ENCODE measurements at regions not wholly inside any gene's neighbourhood (a gene's known extent, or its start where the extent isn't known, plus 50 kb on each side); places are given as distances from the start of the nearest gene placed in this dataset.

- Histone ChIP-seq H3K9me3 (ENCODE audit: control extremely low read depth in 1 of 5, control insufficient read depth in 4 of 5, insufficient read depth in 2 of 5, low read depth in 1 of 5, low read length in 4 of 5) (no peaks in the 10 kb centered on the region), H3K4me1 (ENCODE audit: control extremely low read depth in 1 of 4, control insufficient read depth in 4 of 4, insufficient read depth in 4 of 4, low read length in 3 of 4) (no peaks in the 10 kb centered on the region), H3K36me3 (ENCODE audit: control insufficient read depth in 4 of 4, insufficient read depth in 4 of 4, low read length in 3 of 4) (no peaks in the 10 kb centered on the region), H3K4me3 (ENCODE audit: control insufficient read depth in 1 of 7, extremely low read depth in 1 of 7, insufficient read depth in 4 of 7, low read depth in 2 of 7, low read length in 6 of 7) (no peak overlapping the region), H3K27ac (ENCODE audit: insufficient read depth in 1 of 2, low read depth in 1 of 2, low read length in 2 of 2, poor library complexity in 1 of 2, severe bottlenecking in 2 of 2) (no peak overlapping the region), H3K27me3 (replicated peaks in 2 of 5; ENCODE audit: control insufficient read depth in 4 of 5, insufficient read depth in 5 of 5, low read length in 4 of 5) (no peaks in the 10 kb centered on the region)
- ChIA-PET CTCF (no interaction called here), POLR2A (no interaction called here)
- DNase-seq = no peak
- 100% methylated on average over 3 of the region's 5 CpGs for WGBS (ENCODE audit: insufficient coverage)
Measured at GRCh38 chr7:52897713-52898112, 137.7 kb upstream of the POM121L12 start.

GRCh38 chr7:52897288-52897687 lies 138.1 kb upstream of the POM121L12 start:
- H3K9me3 ChIP-seq (ENCODE audit: control extremely low read depth in 1 of 5, control insufficient read depth in 4 of 5, insufficient read depth in 2 of 5, low read depth in 1 of 5, low read length in 4 of 5) = no peaks in the 10 kb centered on the region
- DNase-seq = no peak
- POLR2A ChIA-PET = no interaction called here
- H3K27me3 ChIP-seq (replicated peaks in 2 of 5; ENCODE audit: control insufficient read depth in 4 of 5, insufficient read depth in 5 of 5, low read length in 4 of 5) = no peaks in the 10 kb centered on the region
- no CpG with 5 or more reads among the region's 5 CpGs for WGBS (ENCODE audit: insufficient coverage)
- no peaks in the 10 kb centered on the region for H3K36me3 ChIP-seq (ENCODE audit: control insufficient read depth in 4 of 4, insufficient read depth in 4 of 4, low read length in 3 of 4)
- H3K4me1 ChIP-seq (ENCODE audit: control extremely low read depth in 1 of 4, control insufficient read depth in 4 of 4, insufficient read depth in 4 of 4, low read length in 3 of 4) = no peaks in the 10 kb centered on the region
- no peak overlapping the region for H3K4me3 ChIP-seq (ENCODE audit: control insufficient read depth in 1 of 7, extremely low read depth in 1 of 7, insufficient read depth in 4 of 7, low read depth in 2 of 7, low read length in 6 of 7)
- CTCF ChIA-PET = no interaction called here
- no peak overlapping the region for H3K27ac ChIP-seq (ENCODE audit: insufficient read depth in 1 of 2, low read depth in 1 of 2, low read length in 2 of 2, poor library complexity in 1 of 2, severe bottlenecking in 2 of 2)

- no peaks in the 10 kb centered on the region for H3K9me3 ChIP-seq (ENCODE audit: control extremely low read depth in 1 of 5, control insufficient read depth in 4 of 5, insufficient read depth in 2 of 5, low read depth in 1 of 5, low read length in 4 of 5)
- no peak overlapping the region for H3K27ac ChIP-seq (ENCODE audit: insufficient read depth in 1 of 2, low read depth in 1 of 2, low read length in 2 of 2, poor library complexity in 1 of 2, severe bottlenecking in 2 of 2)
- H3K4me3 ChIP-seq (ENCODE audit: control insufficient read depth in 1 of 7, extremely low read depth in 1 of 7, insufficient read depth in 4 of 7, low read depth in 2 of 7, low read length in 6 of 7) = no peak overlapping the region
- H3K36me3 ChIP-seq (ENCODE audit: control insufficient read depth in 4 of 4, insufficient read depth in 4 of 4, low read length in 3 of 4) = no peaks in the 10 kb centered on the region
- H3K27me3 ChIP-seq (replicated peaks in 2 of 5; ENCODE audit: control insufficient read depth in 4 of 5, insufficient read depth in 5 of 5, low read length in 4 of 5) = no peaks in the 10 kb centered on the region
- WGBS (ENCODE audit: insufficient coverage) = no CpG with 5 or more reads among the region's 2 CpGs
- POLR2A ChIA-PET = no interaction called here
- no peak for DNase-seq
- H3K4me1 ChIP-seq (ENCODE audit: control extremely low read depth in 1 of 4, control insufficient read depth in 4 of 4, insufficient read depth in 4 of 4, low read length in 3 of 4) = no peaks in the 10 kb centered on the region
- CTCF ChIA-PET = no interaction called here
Measured at GRCh38 chr7:52877240-52877639, 158.2 kb upstream of the POM121L12 start.

- POLR2A ChIA-PET = no interaction called here
- CTCF ChIA-PET = no interaction called here
- H3K4me1 ChIP-seq (ENCODE audit: control extremely low read depth in 1 of 4, control insufficient read depth in 4 of 4, insufficient read depth in 4 of 4, low read length in 3 of 4) = no peaks in the 10 kb centered on the region
- no peak for DNase-seq
- H3K36me3 ChIP-seq (ENCODE audit: control insufficient read depth in 4 of 4, insufficient read depth in 4 of 4, low read length in 3 of 4) = no peaks in the 10 kb centered on the region
- H3K9me3 ChIP-seq (ENCODE audit: control extremely low read depth in 1 of 5, control insufficient read depth in 4 of 5, insufficient read depth in 2 of 5, low read depth in 1 of 5, low read length in 4 of 5) = no peaks in the 10 kb centered on the region
- no peak overlapping the region for H3K4me3 ChIP-seq (ENCODE audit: control insufficient read depth in 1 of 7, extremely low read depth in 1 of 7, insufficient read depth in 4 of 7, low read depth in 2 of 7, low read length in 6 of 7)
- 89% methylated on average over 3 of the region's 3 CpGs for WGBS (ENCODE audit: insufficient coverage)
- H3K27ac ChIP-seq (ENCODE audit: insufficient read depth in 1 of 2, low read depth in 1 of 2, low read length in 2 of 2, poor library complexity in 1 of 2, severe bottlenecking in 2 of 2) = no peak overlapping the region
- H3K27me3 ChIP-seq (replicated peaks in 2 of 5; ENCODE audit: control insufficient read depth in 4 of 5, insufficient read depth in 5 of 5, low read length in 4 of 5) = no peaks in the 10 kb centered on the region
Measured at GRCh38 chr7:52876402-52876801, 159.0 kb upstream of the POM121L12 start.

- Histone ChIP-seq H3K4me1 (ENCODE audit: control extremely low read depth in 1 of 4, control insufficient read depth in 4 of 4, insufficient read depth in 4 of 4, low read length in 3 of 4) (no peaks in the 10 kb centered on the region), H3K27ac (ENCODE audit: insufficient read depth in 1 of 2, low read depth in 1 of 2, low read length in 2 of 2, poor library complexity in 1 of 2, severe bottlenecking in 2 of 2) (no peak overlapping the region), H3K9me3 (ENCODE audit: control extremely low read depth in 1 of 5, control insufficient read depth in 4 of 5, insufficient read depth in 2 of 5, low read depth in 1 of 5, low read length in 4 of 5) (peaks cover 0 to 13% (median 0%) of the 10 kb centered on the region in 5 experiments), H3K4me3 (ENCODE audit: control insufficient read depth in 1 of 7, extremely low read depth in 1 of 7, insufficient read depth in 4 of 7, low read depth in 2 of 7, low read length in 6 of 7) (no peak overlapping the region), H3K36me3 (ENCODE audit: control insufficient read depth in 4 of 4, insufficient read depth in 4 of 4, low read length in 3 of 4) (no peaks in the 10 kb centered on the region), H3K27me3 (replicated peaks in 2 of 5; ENCODE audit: control insufficient read depth in 4 of 5, insufficient read depth in 5 of 5, low read length in 4 of 5) (no peaks in the 10 kb centered on the region)
- POLR2A ChIA-PET = no interaction called here
- WGBS (ENCODE audit: insufficient coverage) = 59% methylated on average over 2 of the region's 2 CpGs
- no peak for DNase-seq
- CTCF ChIA-PET = no interaction called here
Measured at GRCh38 chr7:52863652-52864051, 171.8 kb upstream of the POM121L12 start.

GRCh38 chr7:52862321-52862720 lies 173.1 kb upstream of the POM121L12 start:
- H3K9me3 ChIP-seq (ENCODE audit: control extremely low read depth in 1 of 5, control insufficient read depth in 4 of 5, insufficient read depth in 2 of 5, low read depth in 1 of 5, low read length in 4 of 5) = peaks cover 0 to 13% (median 0%) of the 10 kb centered on the region in 5 experiments
- no peak for DNase-seq
- WGBS (ENCODE audit: insufficient coverage) = 100% methylated on average over 3 of the region's 3 CpGs
- ChIA-PET CTCF (no interaction called here), POLR2A (no interaction called here)
- no peak overlapping the region for H3K27ac ChIP-seq (ENCODE audit: insufficient read depth in 1 of 2, low read depth in 1 of 2, low read length in 2 of 2, poor library complexity in 1 of 2, severe bottlenecking in 2 of 2)
- H3K36me3 ChIP-seq (ENCODE audit: control insufficient read depth in 4 of 4, insufficient read depth in 4 of 4, low read length in 3 of 4) = no peaks in the 10 kb centered on the region
- no peak overlapping the region for H3K4me3 ChIP-seq (ENCODE audit: control insufficient read depth in 1 of 7, extremely low read depth in 1 of 7, insufficient read depth in 4 of 7, low read depth in 2 of 7, low read length in 6 of 7)
- no peaks in the 10 kb centered on the region for H3K27me3 ChIP-seq (replicated peaks in 2 of 5; ENCODE audit: control insufficient read depth in 4 of 5, insufficient read depth in 5 of 5, low read length in 4 of 5)
- no peaks in the 10 kb centered on the region for H3K4me1 ChIP-seq (ENCODE audit: control extremely low read depth in 1 of 4, control insufficient read depth in 4 of 4, insufficient read depth in 4 of 4, low read length in 3 of 4)

GRCh38 chr7:52857367-52857766 lies 178.1 kb upstream of the POM121L12 start:
- ChIA-PET CTCF (no interaction called here), POLR2A (no interaction called here)
- no peaks in the 10 kb centered on the region for H3K27me3 ChIP-seq (replicated peaks in 2 of 5; ENCODE audit: control insufficient read depth in 4 of 5, insufficient read depth in 5 of 5, low read length in 4 of 5)
- WGBS (ENCODE audit: insufficient coverage) = no CpG with 5 or more reads among the region's 1 CpG
- no peaks in the 10 kb centered on the region for H3K4me1 ChIP-seq (ENCODE audit: control extremely low read depth in 1 of 4, control insufficient read depth in 4 of 4, insufficient read depth in 4 of 4, low read length in 3 of 4)
- DNase-seq = no peak
- H3K4me3 ChIP-seq (ENCODE audit: control insufficient read depth in 1 of 7, extremely low read depth in 1 of 7, insufficient read depth in 4 of 7, low read depth in 2 of 7, low read length in 6 of 7) = no peak overlapping the region
- no peaks in the 10 kb centered on the region for H3K36me3 ChIP-seq (ENCODE audit: control insufficient read depth in 4 of 4, insufficient read depth in 4 of 4, low read length in 3 of 4)
- H3K9me3 ChIP-seq (ENCODE audit: control extremely low read depth in 1 of 5, control insufficient read depth in 4 of 5, insufficient read depth in 2 of 5, low read depth in 1 of 5, low read length in 4 of 5) = no peaks in the 10 kb centered on the region
- H3K27ac ChIP-seq (ENCODE audit: insufficient read depth in 1 of 2, low read depth in 1 of 2, low read length in 2 of 2, poor library complexity in 1 of 2, severe bottlenecking in 2 of 2) = no peak overlapping the region

GRCh38 chr7:52854681-52855080 lies 180.8 kb upstream of the POM121L12 start:
- DNase-seq = no peak
- Histone ChIP-seq H3K4me1 (ENCODE audit: control extremely low read depth in 1 of 4, control insufficient read depth in 4 of 4, insufficient read depth in 4 of 4, low read length in 3 of 4) (no peaks in the 10 kb centered on the region), H3K27ac (ENCODE audit: insufficient read depth in 1 of 2, low read depth in 1 of 2, low read length in 2 of 2, poor library complexity in 1 of 2, severe bottlenecking in 2 of 2) (no peak overlapping the region), H3K9me3 (ENCODE audit: control extremely low read depth in 1 of 5, control insufficient read depth in 4 of 5, insufficient read depth in 2 of 5, low read depth in 1 of 5, low read length in 4 of 5) (no peaks in the 10 kb centered on the region), H3K27me3 (replicated peaks in 2 of 5; ENCODE audit: control insufficient read depth in 4 of 5, insufficient read depth in 5 of 5, low read length in 4 of 5) (no peaks in the 10 kb centered on the region), H3K4me3 (ENCODE audit: control insufficient read depth in 1 of 7, extremely low read depth in 1 of 7, insufficient read depth in 4 of 7, low read depth in 2 of 7, low read length in 6 of 7) (no peak overlapping the region), H3K36me3 (ENCODE audit: control insufficient read depth in 4 of 4, insufficient read depth in 4 of 4, low read length in 3 of 4) (no peaks in the 10 kb centered on the region)
- POLR2A ChIA-PET = no interaction called here
- WGBS (ENCODE audit: insufficient coverage) = 100% methylated on average over 1 of the region's 1 CpG
- CTCF ChIA-PET = no interaction called here
